ENCODE measurements at regions not wholly inside any gene's neighbourhood (a gene's known extent, or its start where the extent isn't known, plus 50 kb on each side); places are given as distances from the start of the nearest gene placed in this dataset.

GRCh38 chr3:55362210-55362960, 124.7 kb downstream of the WNT5A start:
- no peak for DNase-seq (ENCODE audit: low spot score in 2 of 2)
- H3K4me3 ChIP-seq (ENCODE audit: low read depth, poor library complexity, severe bottlenecking), result no peak overlapping the region
- no peak for TF ChIP-seq POLR2A (IDR thresholded peaks at IDR 0.05)
- TF ChIP-seq CTCF (IDR thresholded peaks at IDR 0.05), result no peak
- 93% methylated on average over 3 of the region's 3 CpGs for WGBS, 2 donors
- intact Hi-C loops (cut with DNase I; ENCODE audit: low total_unique reads), result no loop called here

GRCh38 chr3:55357796-55358195, 129.3 kb downstream of the WNT5A start:
- 75 to 100% methylated on average over 1 of the region's 1 CpG for WGBS, 2 donors
- intact Hi-C loops (cut with DNase I; ENCODE audit: low total_unique reads), result no loop called here
- DNase-seq (ENCODE audit: low spot score in 2 of 2), result no peak
- TF ChIP-seq POLR2A (IDR thresholded peaks at IDR 0.05) (no peak), CTCF (IDR thresholded peaks at IDR 0.05) (no peak)
- H3K4me3 ChIP-seq (ENCODE audit: low read depth, poor library complexity, severe bottlenecking), result no peak overlapping the region

DNA sequence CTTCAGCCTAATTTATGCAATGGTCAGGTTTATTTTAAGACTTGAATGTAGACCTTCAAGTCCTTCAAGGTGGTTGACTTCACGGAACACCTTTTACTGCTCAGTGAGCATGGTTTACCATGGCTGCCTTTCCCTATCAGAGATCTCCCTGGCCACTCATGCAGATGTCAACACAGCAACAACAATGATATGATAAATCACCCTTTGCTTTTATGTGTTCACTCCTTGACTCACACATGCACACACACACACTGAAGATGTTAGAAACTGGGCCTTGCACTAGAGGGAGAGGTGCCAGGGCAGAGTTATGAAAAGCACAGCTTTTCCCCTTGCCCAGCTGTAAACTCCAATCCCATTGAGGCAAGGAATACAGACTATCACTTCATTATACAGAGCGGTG, 134.4 kb downstream of the WNT5A start:
- 84 to 95% methylated on average over 2 of the region's 2 CpGs for WGBS, 2 donors
- intact Hi-C loops (cut with DNase I; ENCODE audit: low total_unique reads), result no loop called here
- TF ChIP-seq CTCF (IDR thresholded peaks at IDR 0.05) (no peak), POLR2A (IDR thresholded peaks at IDR 0.05) (no peak)

GRCh38 chr3:55349851-55350250, 137.3 kb downstream of the WNT5A start:
- WGBS, 2 donors, result 47 to 50% methylated on average over 1 of the region's 1 CpG
- intact Hi-C loops (cut with DNase I; ENCODE audit: low total_unique reads), result no loop called here
- no peak overlapping the region for H3K4me3 ChIP-seq (ENCODE audit: low read depth, poor library complexity, severe bottlenecking)
- DNase-seq (ENCODE audit: low spot score in 2 of 2), result no peak
- TF ChIP-seq POLR2A (IDR thresholded peaks at IDR 0.05) (no peak), CTCF (IDR thresholded peaks at IDR 0.05) (no peak)

More for the DNA sequence above, 134.4 kb downstream of the WNT5A start:
- DNase-seq (ENCODE audit: low spot score in 2 of 2), result no peak
- no peak overlapping the region for H3K4me3 ChIP-seq (ENCODE audit: low read depth, poor library complexity, severe bottlenecking)

GRCh38 chr3:55343486-55344357, 143.4 kb downstream of the WNT5A start:
- peak in 1 of 2 donors; percentile 18 for DNase-seq (ENCODE audit: low spot score in 2 of 2)

More at GRCh38 chr3:55343486-55344357, 143.4 kb downstream of the WNT5A start:
- no peak overlapping the region for H3K4me3 ChIP-seq (ENCODE audit: low read depth, poor library complexity, severe bottlenecking)
- intact Hi-C loops (cut with DNase I; ENCODE audit: low total_unique reads), result no loop called here
- no peak for TF ChIP-seq POLR2A (IDR thresholded peaks at IDR 0.05)
- TF ChIP-seq CTCF (IDR thresholded peaks at IDR 0.05), result no peak

Data from lower leg skin (tissue), 4 donors.